ENCODE measurements at regions not wholly inside any gene's neighbourhood (a gene's known extent, or its start where the extent isn't known, plus 50 kb on each side); places are given as distances from the start of the nearest gene placed in this dataset.

- no peaks in the 10 kb centered on the region for H3K27me3 ChIP-seq
- no peaks in the 10 kb centered on the region for H4K20me1 ChIP-seq
- no peak overlapping the region for H3K27ac ChIP-seq
- TF ChIP-seq Cebpa-rat (IDR thresholded peaks at IDR 0.05), result no peak
- no peak overlapping the region for H3K9ac ChIP-seq
- H3K4me1 ChIP-seq, result no peaks in the 10 kb centered on the region
- no peaks in the 10 kb centered on the region for H3K9me3 ChIP-seq (replicated peaks in 1 of 11)
- no peak overlapping the region for H3K4me3 ChIP-seq
- no peaks in the 10 kb centered on the region for H3K36me3 ChIP-seq
- no peak overlapping the region for H3K4me2 ChIP-seq
Measured at GRCh38 chr12:93020631-93021597, 91.8 kb upstream of the EEA1 start.

- no peak for TF ChIP-seq Cebpa-rat (IDR thresholded peaks at IDR 0.05)
- H3K27me3 ChIP-seq, result no peaks in the 10 kb centered on the region
- no peak overlapping the region for H3K27ac ChIP-seq
- H3K9me3 ChIP-seq (replicated peaks in 1 of 11), result no peaks in the 10 kb centered on the region
- no peaks in the 10 kb centered on the region for H3K36me3 ChIP-seq
- H4K20me1 ChIP-seq, result no peaks in the 10 kb centered on the region
- H3K4me1 ChIP-seq, result no peaks in the 10 kb centered on the region
- no peak overlapping the region for H3K4me3 ChIP-seq
- H3K9ac ChIP-seq, result no peak overlapping the region
- H3K4me2 ChIP-seq, result no peak overlapping the region
Measured at GRCh38 chr12:93022603-93023340, 93.7 kb upstream of the EEA1 start.

GRCh38 chr12:93025145-93026103 is 96.3 kb upstream of the EEA1 start:
- H3K9ac ChIP-seq, result no peak overlapping the region
- H3K4me1 ChIP-seq, result no peaks in the 10 kb centered on the region
- H3K36me3 ChIP-seq, result no peaks in the 10 kb centered on the region
- H4K20me1 ChIP-seq, result no peaks in the 10 kb centered on the region
- no peak overlapping the region for H3K27ac ChIP-seq
- H3K27me3 ChIP-seq, result no peaks in the 10 kb centered on the region
- no peak for TF ChIP-seq Cebpa-rat (IDR thresholded peaks at IDR 0.05)
- no peak overlapping the region for H3K4me2 ChIP-seq
- no peaks in the 10 kb centered on the region for H3K9me3 ChIP-seq (replicated peaks in 1 of 11)
- no peak overlapping the region for H3K4me3 ChIP-seq

- no peaks in the 10 kb centered on the region for H3K9me3 ChIP-seq (replicated peaks in 1 of 11)
- TF ChIP-seq Cebpa-rat (IDR thresholded peaks at IDR 0.05), result no peak
Measured at GRCh38 chr12:93027041-93027440, 97.9 kb upstream of the EEA1 start.

GRCh38 chr12:93029091-93029490 is 100.0 kb upstream of the EEA1 start:
- no peaks in the 10 kb centered on the region for H4K20me1 ChIP-seq
- no peaks in the 10 kb centered on the region for H3K36me3 ChIP-seq
- H3K4me2 ChIP-seq, result no peak overlapping the region
- H3K27ac ChIP-seq, result no peak overlapping the region
- no peaks in the 10 kb centered on the region for H3K27me3 ChIP-seq
- H3K9ac ChIP-seq, result no peak overlapping the region
- no peak for TF ChIP-seq Cebpa-rat (IDR thresholded peaks at IDR 0.05)
- peaks cover 0 to 7% (median 3%) of the 10 kb centered on the region in 10 experiments; a peak in 4 of 20 replicates for H3K4me1 ChIP-seq
- no peak overlapping the region for H3K4me3 ChIP-seq
- no peaks in the 10 kb centered on the region for H3K9me3 ChIP-seq (replicated peaks in 1 of 11)

More at GRCh38 chr12:93027041-93027440, 97.9 kb upstream of the EEA1 start:
- Histone ChIP-seq H3K36me3 (no peaks in the 10 kb centered on the region), H3K4me1 (no peaks in the 10 kb centered on the region), H3K4me3 (no peak overlapping the region), H3K4me2 (no peak overlapping the region), H3K27me3 (no peaks in the 10 kb centered on the region), H3K9ac (no peak overlapping the region), H3K27ac (no peak overlapping the region), H4K20me1 (no peaks in the 10 kb centered on the region)

- no peak overlapping the region for H3K27ac ChIP-seq
- peaks cover 0 to 7% (median 3%) of the 10 kb centered on the region in 10 experiments; a peak in 4 of 20 replicates for H3K4me1 ChIP-seq
- no peaks in the 10 kb centered on the region for H4K20me1 ChIP-seq
- no peak overlapping the region for H3K4me2 ChIP-seq
- H3K9ac ChIP-seq, result no peak overlapping the region
- no peaks in the 10 kb centered on the region for H3K9me3 ChIP-seq (replicated peaks in 1 of 11)
- no peak for TF ChIP-seq Cebpa-rat (IDR thresholded peaks at IDR 0.05)
- no peaks in the 10 kb centered on the region for H3K27me3 ChIP-seq
- H3K36me3 ChIP-seq, result no peaks in the 10 kb centered on the region
- H3K4me3 ChIP-seq, result no peak overlapping the region
Measured at GRCh38 chr12:93031028-93031427, 101.9 kb upstream of the EEA1 start.

- no peaks in the 10 kb centered on the region for H4K20me1 ChIP-seq
- H3K27me3 ChIP-seq, result no peaks in the 10 kb centered on the region
- no peak overlapping the region for H3K27ac ChIP-seq
- no peak overlapping the region for H3K9ac ChIP-seq
- no peak for TF ChIP-seq Cebpa-rat (IDR thresholded peaks at IDR 0.05)
- no peak overlapping the region for H3K4me3 ChIP-seq
- H3K4me2 ChIP-seq, result peak overlapping the region in 5 of 11 experiments; percentile 13 to 40 (median 25); a peak in 7 of 22 replicates
- no peaks in the 10 kb centered on the region for H3K36me3 ChIP-seq
- H3K9me3 ChIP-seq (replicated peaks in 1 of 11), result no peaks in the 10 kb centered on the region
- peaks cover 0 to 7% (median 3%) of the 10 kb centered on the region in 10 experiments; a peak in 4 of 20 replicates for H3K4me1 ChIP-seq
Measured at GRCh38 chr12:93032758-93033157, 103.7 kb upstream of the EEA1 start.

GRCh38 chr12:93033948-93034347 is 104.9 kb upstream of the EEA1 start:
- H3K4me1 ChIP-seq, result peaks cover 0 to 7% (median 3%) of the 10 kb centered on the region in 10 experiments; a peak in 4 of 20 replicates
- H3K27ac ChIP-seq, result no peak overlapping the region
- no peak overlapping the region for H3K4me3 ChIP-seq
- H3K27me3 ChIP-seq, result no peaks in the 10 kb centered on the region
- H3K9ac ChIP-seq, result no peak overlapping the region
- H3K9me3 ChIP-seq (replicated peaks in 1 of 11), result no peaks in the 10 kb centered on the region
- H3K36me3 ChIP-seq, result no peaks in the 10 kb centered on the region
- H4K20me1 ChIP-seq, result no peaks in the 10 kb centered on the region
- TF ChIP-seq Cebpa-rat (IDR thresholded peaks at IDR 0.05), result no peak
- no peak overlapping the region for H3K4me2 ChIP-seq

- no peaks in the 10 kb centered on the region for H3K9me3 ChIP-seq (replicated peaks in 1 of 11)
- H3K4me1 ChIP-seq, result no peaks in the 10 kb centered on the region
- no peak overlapping the region for H3K9ac ChIP-seq
- no peak overlapping the region for H3K4me3 ChIP-seq
- no peak for TF ChIP-seq Cebpa-rat (IDR thresholded peaks at IDR 0.05)
- H3K36me3 ChIP-seq, result no peaks in the 10 kb centered on the region
- H3K27ac ChIP-seq, result no peak overlapping the region
- no peaks in the 10 kb centered on the region for H4K20me1 ChIP-seq
- no peaks in the 10 kb centered on the region for H3K27me3 ChIP-seq
- H3K4me2 ChIP-seq, result no peak overlapping the region
Measured at GRCh38 chr12:93039062-93039461, 110.0 kb upstream of the EEA1 start.
